Activated naive CD4-positive, alpha-beta T cell treated with anti-CD3 and anti-CD28 coated beads, Interleukin-2, amount 50 U/mL, for 72 hours (primary cell): ENCODE measurements at regions not wholly inside any gene's neighbourhood (a gene's known extent, or its start where the extent isn't known, plus 50 kb on each side); places are given as distances from the start of the nearest gene placed in this dataset.

ENCODE experiments used
- ATAC-seq, 2 donors: fragments of 150-1000 bp; cut with Tn5 transposase; 2 replicates each; pipeline ENCODE4 v1.10.0; 2021; ENCODE audit warnings: mild to moderate bottlenecking in 2 of 2, moderate library complexity in 2 of 2
- DNase-seq, 2 donors: peaks; one replicate each; pipeline ENCODE4 v3.0.0; 2021 to 2022; ENCODE audit warnings: low spot score in 2 of 2
- H3K27ac Mint-ChIP-seq, 2 donors: one replicate each; pipeline ENCODE4 v1.8.0; 2022; ENCODE audit warnings: mild to moderate bottlenecking in 2 of 2, mixed read lengths in 2 of 2
- H3K36me3 Mint-ChIP-seq, 2 donors: one replicate each; pipeline ENCODE4 v1.8.0; 2022; ENCODE audit warnings: mixed read lengths in 2 of 2
- H3K9me3 Mint-ChIP-seq, 2 donors: one replicate each; pipeline ENCODE4 v1.8.0; 2022; ENCODE audit warnings: mixed read lengths in 2 of 2

DNA sequence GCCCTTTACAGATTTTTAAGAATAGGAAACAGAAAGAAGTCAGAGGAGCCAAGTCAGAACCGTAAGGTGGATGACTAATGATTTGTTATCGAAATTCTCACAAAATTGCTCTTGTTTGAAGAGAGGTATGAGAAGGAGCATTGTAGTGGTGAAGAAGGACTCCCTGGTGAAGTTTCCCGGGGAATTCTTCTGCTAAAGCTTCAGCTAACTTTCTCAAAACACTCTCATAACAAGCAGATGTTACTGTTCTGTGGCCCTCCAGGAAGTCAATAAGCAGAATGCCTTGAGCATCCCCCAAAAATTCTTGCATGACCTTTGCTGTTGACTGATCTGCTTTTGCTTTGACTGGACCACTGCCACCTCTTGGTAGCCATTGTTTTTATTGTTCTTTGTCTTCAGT, 152.9 kb downstream of the HGF start:
- ATAC-seq: no peak

GRCh38 chr7:81611805-81612204, 158.0 kb downstream of the HGF start:
- Mint-ChIP-seq H3K9me3 (peaks cover 3 to 14% of the 10 kb centered on the region in 2 donors), H3K36me3 (no peaks in the 10 kb centered on the region), H3K27ac (no peak overlapping the region)
- no peak for ATAC-seq
- DNase-seq: no peak

More for the DNA sequence above, 152.9 kb downstream of the HGF start:
- H3K36me3 Mint-ChIP-seq: no peaks in the 10 kb centered on the region
- DNase-seq: no peak
- no peak overlapping the region for H3K27ac Mint-ChIP-seq
- peaks cover 3 to 8% of the 10 kb centered on the region in 2 donors for H3K9me3 Mint-ChIP-seq

GRCh38 chr7:81611040-81611439, 158.8 kb downstream of the HGF start:
- Mint-ChIP-seq H3K36me3 (no peaks in the 10 kb centered on the region), H3K9me3 (peaks cover 3 to 14% of the 10 kb centered on the region in 2 donors), H3K27ac (no peak overlapping the region)
- DNase-seq (no peak), ATAC-seq (no peak)

- H3K36me3 Mint-ChIP-seq: no peaks in the 10 kb centered on the region
- ATAC-seq (no peak), DNase-seq (no peak)
- peaks cover 0 to 9% of the 10 kb centered on the region in 2 donors for H3K9me3 Mint-ChIP-seq
- H3K27ac Mint-ChIP-seq: no peak overlapping the region
Measured at GRCh38 chr7:81608748-81609382, 161.0 kb downstream of the HGF start.

DNA sequence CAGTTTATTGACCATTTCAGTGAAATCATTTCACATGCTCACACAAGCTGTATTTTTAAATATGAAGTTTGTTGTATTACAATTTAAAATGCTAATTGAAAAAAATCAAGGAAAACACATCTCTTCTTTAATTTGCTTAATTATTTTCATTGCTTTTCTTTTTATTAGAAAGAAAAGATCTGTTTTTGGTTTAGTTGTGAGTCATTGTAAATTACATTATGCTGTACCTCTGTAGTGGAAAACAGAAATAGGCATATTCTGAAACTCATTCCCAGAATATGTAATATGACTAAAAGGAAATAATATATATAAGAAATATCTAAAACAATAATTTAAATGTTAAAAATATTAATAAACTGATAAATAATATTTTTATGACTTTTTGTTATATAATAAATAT, 161.9 kb downstream of the HGF start:
- peaks cover 0 to 9% of the 10 kb centered on the region in 2 donors for H3K9me3 Mint-ChIP-seq
- H3K27ac Mint-ChIP-seq: no peak overlapping the region
- DNase-seq (no peak), ATAC-seq (no peak)
- H3K36me3 Mint-ChIP-seq: no peaks in the 10 kb centered on the region

DNA sequence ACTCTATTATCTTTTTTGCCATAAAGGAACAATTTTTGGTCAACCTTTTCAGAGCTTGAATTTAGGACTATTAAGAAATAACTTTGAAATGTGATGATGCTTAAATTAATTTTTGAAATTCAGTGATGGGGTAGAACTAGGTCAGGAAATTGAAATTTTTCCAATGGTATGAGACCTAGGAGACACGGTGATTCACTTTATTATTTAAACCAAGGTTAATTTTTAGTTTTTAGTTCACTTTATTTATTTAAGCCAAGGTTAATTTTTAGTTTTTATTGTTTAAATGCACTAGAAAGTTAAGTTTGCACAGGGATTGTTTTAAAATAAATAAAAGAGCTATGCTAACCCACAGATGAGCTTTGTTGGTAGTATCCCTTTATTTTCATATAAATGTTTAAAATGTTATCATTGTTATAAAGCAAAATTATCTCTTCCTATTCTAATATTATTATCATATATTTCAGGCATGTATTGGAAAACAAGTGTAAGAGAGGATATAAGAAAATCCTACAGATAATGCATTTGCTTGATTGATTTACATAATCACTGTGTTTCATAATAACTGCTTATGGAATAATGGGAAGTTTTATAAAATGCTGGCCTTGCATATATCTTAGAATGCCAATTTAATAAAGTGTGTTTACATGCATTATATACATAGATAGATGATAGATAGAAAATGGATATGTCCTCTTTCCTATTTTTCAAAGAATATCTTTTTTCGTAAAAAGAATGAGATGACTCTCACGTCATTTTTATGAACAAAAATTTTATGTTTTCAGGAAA, 163.6 kb downstream of the HGF start:
- Mint-ChIP-seq H3K27ac (no peak overlapping the region), H3K36me3 (no peaks in the 10 kb centered on the region), H3K9me3 (peaks cover 0 to under 1% of the 10 kb centered on the region in 2 donors)
- ATAC-seq (no peak), DNase-seq (no peak)

GRCh38 chr7:81605493-81605892, 164.4 kb downstream of the HGF start:
- DNase-seq (no peak), ATAC-seq (no peak)
- Mint-ChIP-seq H3K36me3 (no peaks in the 10 kb centered on the region), H3K27ac (no peak overlapping the region), H3K9me3 (peaks cover 0 to under 1% of the 10 kb centered on the region in 2 donors)

GRCh38 chr7:81604808-81605174, 165.1 kb downstream of the HGF start:
- no peaks in the 10 kb centered on the region for H3K36me3 Mint-ChIP-seq
- ATAC-seq (no peak), DNase-seq (no peak)
- peaks cover 0 to 3% of the 10 kb centered on the region in 2 donors for H3K9me3 Mint-ChIP-seq
- no peak overlapping the region for H3K27ac Mint-ChIP-seq

- Mint-ChIP-seq H3K36me3 (no peaks in the 10 kb centered on the region), H3K9me3 (peaks cover 0 to 3% of the 10 kb centered on the region in 2 donors), H3K27ac (no peak overlapping the region)
- DNase-seq (no peak), ATAC-seq (no peak)
Measured at GRCh38 chr7:81604075-81604807, 165.6 kb downstream of the HGF start.

GRCh38 chr7:81600608-81601007, 169.2 kb downstream of the HGF start:
- Mint-ChIP-seq H3K27ac (no peak overlapping the region), H3K9me3 (peaks cover 7 to 10% of the 10 kb centered on the region in 2 donors), H3K36me3 (no peaks in the 10 kb centered on the region)
- no peak for ATAC-seq
- DNase-seq: no peak

DNA sequence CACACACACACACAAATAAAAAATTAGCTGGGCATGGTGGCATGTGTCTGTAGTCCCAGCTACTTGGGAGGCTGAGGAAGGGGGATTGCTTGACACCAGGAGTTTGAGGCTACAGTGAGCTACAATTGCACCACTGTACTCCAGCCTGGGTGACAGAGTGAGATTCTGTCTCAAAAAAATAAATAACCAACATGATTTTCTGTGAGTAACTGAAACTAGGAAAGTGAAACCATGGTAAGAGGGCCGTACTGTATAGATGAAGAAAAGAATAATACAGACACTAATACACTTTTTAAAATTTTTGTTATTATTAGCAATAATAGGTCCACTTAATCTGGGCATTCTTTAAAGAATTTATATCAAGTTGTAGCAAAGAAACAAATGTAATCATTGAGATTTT, 170.9 kb downstream of the HGF start:
- ATAC-seq: no peak
- peaks cover 12 to 17% of the 10 kb centered on the region in 2 donors for H3K9me3 Mint-ChIP-seq
- H3K27ac Mint-ChIP-seq: no peak overlapping the region
- no peak for DNase-seq
- H3K36me3 Mint-ChIP-seq: no peaks in the 10 kb centered on the region

DNA sequence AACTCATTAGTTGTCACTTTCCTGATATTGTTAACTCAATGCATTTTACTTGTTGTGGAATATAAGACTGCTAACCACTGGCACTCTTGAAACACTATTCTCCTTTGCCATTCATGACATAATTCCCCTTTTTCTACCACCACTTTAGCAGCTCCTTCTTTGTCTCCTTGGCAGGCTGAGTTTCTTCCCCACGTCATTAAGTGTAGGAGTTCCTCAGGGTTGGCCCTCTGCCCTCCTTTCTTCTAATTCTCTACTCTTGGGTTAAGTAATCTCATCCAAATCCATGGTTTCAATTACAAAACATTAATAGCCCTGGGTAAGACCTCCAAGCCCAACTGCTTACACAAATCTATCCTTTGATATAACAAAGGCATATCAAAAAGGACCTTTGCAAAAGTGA, 175.1 kb downstream of the HGF start:
- peaks cover 16 to 32% of the 10 kb centered on the region in 2 donors for H3K9me3 Mint-ChIP-seq
- no peak for DNase-seq
- ATAC-seq: no peak
- no peak overlapping the region for H3K27ac Mint-ChIP-seq
- no peaks in the 10 kb centered on the region for H3K36me3 Mint-ChIP-seq

- Mint-ChIP-seq H3K36me3 (no peaks in the 10 kb centered on the region), H3K9me3 (peaks cover 15 to 34% of the 10 kb centered on the region in 2 donors), H3K27ac (no peak overlapping the region)
- DNase-seq (no peak), ATAC-seq (no peak)
Measured at GRCh38 chr7:81590131-81590530, 179.7 kb downstream of the HGF start.

DNA sequence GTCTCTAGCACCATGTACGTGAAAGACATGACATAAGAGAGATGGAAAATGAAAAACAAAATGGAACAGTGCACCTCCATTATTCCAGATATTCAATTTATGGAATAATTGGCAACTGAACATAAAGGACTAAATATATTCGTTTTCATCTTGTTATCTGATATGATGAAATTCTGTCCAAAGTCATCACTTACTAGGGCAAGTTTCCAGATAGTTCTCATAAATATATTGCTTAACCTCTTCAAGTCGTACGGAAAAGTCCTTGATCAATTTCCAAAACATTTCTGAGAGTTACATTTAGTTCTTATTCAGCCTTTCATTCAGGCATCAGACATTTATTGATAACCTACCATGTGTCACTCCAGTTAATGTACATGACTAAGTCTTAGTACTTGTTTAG, 185.2 kb downstream of the HGF start:
- H3K27ac Mint-ChIP-seq: no peak overlapping the region
- ATAC-seq: no peak
- no peaks in the 10 kb centered on the region for H3K36me3 Mint-ChIP-seq
- DNase-seq: no peak
- peaks cover 16 to 22% of the 10 kb centered on the region in 2 donors for H3K9me3 Mint-ChIP-seq

DNA sequence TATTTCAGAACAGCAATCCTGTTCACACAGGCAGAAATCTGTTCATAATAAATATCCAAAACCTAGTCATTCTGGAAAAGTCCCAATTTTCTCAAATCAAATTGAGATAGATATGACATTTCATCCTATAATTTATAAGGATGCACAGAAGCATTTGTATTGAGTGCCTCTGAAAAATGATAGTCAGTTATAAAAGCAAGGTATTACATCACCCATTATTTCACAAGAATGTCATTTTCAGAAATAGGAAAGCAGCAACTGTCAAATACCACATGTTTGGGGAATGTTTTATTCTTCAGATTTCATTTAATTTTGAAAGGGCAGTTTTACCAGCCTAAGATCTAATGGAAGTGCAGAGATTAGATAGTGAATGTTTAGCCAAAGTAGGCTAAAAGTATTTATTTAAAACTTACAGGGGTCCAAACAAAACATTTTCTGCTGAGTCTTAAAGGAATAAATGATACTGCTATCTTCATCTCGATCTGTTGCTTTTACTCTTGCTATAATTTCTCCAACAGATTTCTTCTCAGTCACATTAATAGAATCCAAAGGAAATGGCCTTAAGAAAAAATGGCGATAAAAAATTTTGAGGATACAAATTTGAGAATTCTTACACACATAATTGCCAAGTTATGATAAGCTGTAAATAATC, 185.8 kb downstream of the HGF start:
- Mint-ChIP-seq H3K9me3 (peaks cover 15 to 26% of the 10 kb centered on the region in 2 donors), H3K27ac (no peak overlapping the region), H3K36me3 (no peaks in the 10 kb centered on the region)
- ATAC-seq (no peak), DNase-seq (no peak)

- Mint-ChIP-seq H3K36me3 (no peaks in the 10 kb centered on the region), H3K27ac (no peak overlapping the region), H3K9me3 (peaks cover 15 to 29% of the 10 kb centered on the region in 2 donors)
- DNase-seq (no peak), ATAC-seq (no peak)
Measured at GRCh38 chr7:81583090-81583489, 186.8 kb downstream of the HGF start.
